DMS79 (cell line): ENCODE measurements at regions not wholly inside any gene's neighbourhood (a gene's known extent, or its start where the extent isn't known, plus 50 kb on each side); places are given as distances from the start of the nearest gene placed in this dataset.

Experiments
- DNase-seq: peaks from one replicate; lab custom pipeline; 2025; lab: John Stamatoyannopoulos, UW

GRCh38 chr4:124322234-124323065 is 390.1 kb downstream of the ANKRD50 start:
- no peak for DNase-seq

- DNase-seq, result no peak
Measured at GRCh38 chr4:124325690-124326089, 386.8 kb downstream of the ANKRD50 start.

- DNase-seq, result no peak
Measured at GRCh38 chr4:124329134-124329533, 383.4 kb downstream of the ANKRD50 start.

GRCh38 chr4:124330045-124330444 is 382.5 kb downstream of the ANKRD50 start:
- no peak for DNase-seq

- no peak for DNase-seq
Measured at GRCh38 chr4:124331781-124332180, 380.8 kb downstream of the ANKRD50 start.

- no peak for DNase-seq
Measured at GRCh38 chr4:124333466-124333865, 379.1 kb downstream of the ANKRD50 start.

- no peak for DNase-seq
Measured at GRCh38 chr4:124334119-124334518, 378.4 kb downstream of the ANKRD50 start.

- DNase-seq, result no peak
Measured at GRCh38 chr4:124337874-124338273, 374.7 kb downstream of the ANKRD50 start.

- no peak for DNase-seq
Measured at GRCh38 chr4:124343661-124344171, 368.8 kb downstream of the ANKRD50 start.

- no peak for DNase-seq
Measured at GRCh38 chr4:124372916-124373315, 339.6 kb downstream of the ANKRD50 start.

- DNase-seq, result no peak
Measured at GRCh38 chr4:124386163-124386562, 326.4 kb downstream of the ANKRD50 start.

- DNase-seq, result no peak
Measured at GRCh38 chr4:124386648-124387047, 325.9 kb downstream of the ANKRD50 start.

GRCh38 chr4:124389591-124389990 is 322.9 kb downstream of the ANKRD50 start:
- DNase-seq, result no peak

GRCh38 chr4:124390861-124391260 is 321.7 kb downstream of the ANKRD50 start:
- DNase-seq, result no peak

GRCh38 chr4:124396333-124396732 is 316.2 kb downstream of the ANKRD50 start:
- no peak for DNase-seq

GRCh38 chr4:124401606-124402005 is 310.9 kb downstream of the ANKRD50 start:
- DNase-seq, result no peak

GRCh38 chr4:124409044-124409443 is 303.5 kb downstream of the ANKRD50 start:
- DNase-seq, result no peak

GRCh38 chr4:124414276-124415040 is 298.1 kb downstream of the ANKRD50 start:
- DNase-seq, result no peak

GRCh38 chr4:124415146-124415545 is 297.4 kb downstream of the ANKRD50 start:
- DNase-seq, result no peak

GRCh38 chr4:124417371-124417770 is 295.2 kb downstream of the ANKRD50 start:
- no peak for DNase-seq

GRCh38 chr4:124420166-124420695 is 292.3 kb downstream of the ANKRD50 start:
- no peak for DNase-seq

- no peak for DNase-seq
Measured at GRCh38 chr4:124423160-124423559, 289.4 kb downstream of the ANKRD50 start.

GRCh38 chr4:124426279-124426678 is 286.3 kb downstream of the ANKRD50 start:
- no peak for DNase-seq
